ENCODE measurements at regions not wholly inside any gene's neighbourhood (a gene's known extent, or its start where the extent isn't known, plus 50 kb on each side); places are given as distances from the start of the nearest gene placed in this dataset.

GRCh38 chr5:98105681-98106080, 667.8 kb upstream of the RGMB start (continued):
- no peak for TF ChIP-seq ELK1 (IDR thresholded peaks at IDR 0.05; ENCODE audit: borderline replicate concordance, low read depth, low read length)

GRCh38 chr5:98106116-98107031, 667.1 kb upstream of the RGMB start:
- Histone ChIP-seq H3K9me3 (ENCODE audit: control insufficient read depth, insufficient read depth, low read length) (no peaks in the 10 kb centered on the region), H3K27me3 (ENCODE audit: control insufficient read depth, insufficient read depth, low read length) (no peaks in the 10 kb centered on the region), H3K18ac (ENCODE audit: low read depth, low read length) (peak overlapping the region; percentile 95), H3K14ac (replicated peaks; ENCODE audit: low read depth, low read length) (peak overlapping the region; percentile 94), H3K36me3 (ENCODE audit: control insufficient read depth, insufficient read depth, low read length) (no peaks in the 10 kb centered on the region), H3K4me3 (ENCODE audit: insufficient read depth, low read depth, low read length) (no peak overlapping the region), H4K91ac (ENCODE audit: insufficient read depth, low read depth, low read length) (peak overlapping the region; percentile 87), H3K23ac (ENCODE audit: low read depth, low read length) (peak overlapping the region; percentile 67; the same call in 1 of the 2 replicates), H3K4ac (ENCODE audit: low read depth, low read length) (peak overlapping the region; percentile 95), H2BK120ac (ENCODE audit: low read depth, low read length) (peak overlapping the region; percentile 96), H3K4me2 (ENCODE audit: low read depth, low read length) (no peak overlapping the region), H2AK5ac (ENCODE audit: low read depth, low read length) (peak overlapping the region; percentile 61; the same call in 1 of the 2 replicates), H2AFZ (replicated peaks; ENCODE audit: low read length, poor library complexity) (no peak overlapping the region), H3K4me1 (ENCODE audit: control insufficient read depth, insufficient read depth, low read length) (peaks cover 10% of the 10 kb centered on the region), H2BK20ac (ENCODE audit: low read depth, low read length) (peak overlapping the region; percentile 96), H3K27ac (ENCODE audit: insufficient read depth, low read length) (peak overlapping the region; percentile 76), H3K79me1 (ENCODE audit: low read depth in 1 of 2, low read length in 2 of 2) (peaks cover 0 to 3% of the 10 kb centered on the region in 2 experiments; a peak in 2 of 4 replicates), H4K5ac (ENCODE audit: low read depth, low read length) (peak overlapping the region; percentile 86; the same call in 1 of the 2 replicates), H3K9ac (ENCODE audit: low read depth, low read length) (no peak overlapping the region), H2BK5ac (ENCODE audit: low read depth, low read length, poor library complexity, severe bottlenecking) (peak overlapping the region; percentile 100), H2AK9ac (replicated peaks; ENCODE audit: low read depth, low read length, poor library complexity) (no peak overlapping the region), H4K8ac (ENCODE audit: low read depth in 2 of 2, low read length in 2 of 2) (peak overlapping the region; percentile 80 to 90), H3K9me1 (ENCODE audit: insufficient read depth, low read length) (0 out of 2 replicates have a peak, but pooled peaks cover 3% of the 10 kb centered on the region), H3K56ac (ENCODE audit: extremely low read depth, insufficient read depth, low read length) (peak overlapping the region; percentile 91), H4K20me1 (ENCODE audit: insufficient read depth, low read length) (no peaks in the 10 kb centered on the region), H2BK15ac (ENCODE audit: low read depth, low read length) (peak overlapping the region; percentile 87)
- in situ Hi-C loops (cut with MboI; ENCODE audit: low sequenced_read_pairs) = no loop called here
- WGBS, 2 experiments (ENCODE audit: extremely low coverage in 2 of 2, insufficient read length in 1 of 2) = no CpG with 5 or more reads among the region's 4 CpGs
- peak; percentile 76 for DNase-seq
- ChIA-PET CTCF (interaction anchor here (0.9 kb wide), 1 partner anchor 662 kb away, joined by 5 read pairs; no protein-coding TSS in a partner anchor), POLR2A (ENCODE audit: unreplicated experiment) (no interaction called here)
- peak; percentile 19; the same call in 1 of the 2 replicates for TF ChIP-seq CEBPB (IDR thresholded peaks at IDR 0.05; ENCODE audit: low read depth, low read length)
- TF ChIP-seq CTCF (conservative IDR thresholded peaks at IDR 0.05; ENCODE audit: low read depth, low read length) = no peak
- TF ChIP-seq MAFK (IDR thresholded peaks at IDR 0.05; ENCODE audit: low read depth, low read length) = no peak
- no TSS peak for BruUV-seq (replicated peaks)
- ATAC-seq (ENCODE audit: low read depth) = no peak
- dilution Hi-C loops (cut with HindIII; ENCODE audit: low sequenced_read_pairs, unreplicated experiment) = no loop called here
- intact Hi-C loops (cut with micrococcal nuclease) = loop anchor here (10.0 kb wide), 1 partner anchor 872 kb away; no protein-coding TSS in a partner anchor
